SK-N-SH (cell line): ENCODE measurements at regions not wholly inside any gene's neighbourhood (a gene's known extent, or its start where the extent isn't known, plus 50 kb on each side); places are given as distances from the start of the nearest gene placed in this dataset.

ENCODE experiments used
- CTCF ChIP-seq: fragments of 200-600 bp; sonication (generic); IDR thresholded peaks from 2 replicates; pipeline ENCODE4 v1.6.1; 2017; ENCODE audit warnings: antibody characterized with exemption, mild to moderate bottlenecking, moderate library complexity
- FOXJ3 ChIP-seq: sonication (generic); formaldehyde crosslinking; IDR thresholded peaks from 2 replicates; pipeline ENCODE4 v1.5.1; 2020; ENCODE audit warnings: mild to moderate bottlenecking, missing genetic modification reagents
- POLR2AphosphoS5 ChIP-seq: IDR thresholded peaks from 2 replicates; pipeline ENCODE4 v1.6.1; 2012; ENCODE audit warnings: low read depth, low read length
- RCOR1 ChIP-seq: fragments of 150-350 bp; IDR thresholded peaks from 2 replicates; pipeline ENCODE4 v1.6.1; 2017; ENCODE audit warnings: antibody characterized with exemption, low read length
- TF ChIP-seq, protein P1 (sequence below): fragments of 150-350 bp; IDR thresholded peaks from 2 replicates; pipeline ENCODE4 v1.6.1; 2017; ENCODE audit warnings: antibody characterized with exemption, low read length, low read depth, borderline replicate concordance

GRCh38 chr2:47234456-47234855 lies 58.1 kb upstream of the CALM2 start:
- TF ChIP-seq RCOR1 (no peak), POLR2AphosphoS5 (no peak), CTCF (no peak), FOXJ3 (CRISPR knock-in tag) (no peak)
- TF ChIP-seq, protein P1, sequence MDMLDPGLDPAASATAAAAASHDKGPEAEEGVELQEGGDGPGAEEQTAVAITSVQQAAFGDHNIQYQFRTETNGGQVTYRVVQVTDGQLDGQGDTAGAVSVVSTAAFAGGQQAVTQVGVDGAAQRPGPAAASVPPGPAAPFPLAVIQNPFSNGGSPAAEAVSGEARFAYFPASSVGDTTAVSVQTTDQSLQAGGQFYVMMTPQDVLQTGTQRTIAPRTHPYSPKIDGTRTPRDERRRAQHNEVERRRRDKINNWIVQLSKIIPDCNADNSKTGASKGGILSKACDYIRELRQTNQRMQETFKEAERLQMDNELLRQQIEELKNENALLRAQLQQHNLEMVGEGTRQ: no peak
